Head of caudate nucleus (tissue), 42 donors: ENCODE measurements at regions not wholly inside any gene's neighbourhood (a gene's known extent, or its start where the extent isn't known, plus 50 kb on each side); places are given as distances from the start of the nearest gene placed in this dataset.
A peak's percentile ranks its signal among the peaks of the same experiment; 100 is the strongest.

Experiments
- DNase-seq, 42 donors: peaks; one replicate each; pipeline versions ENCODE4 v3.0.0 to v3.0.0-alpha.2; 2020 to 2021; ENCODE audit warnings: mixed read lengths in 7 of 42
- intact Hi-C: fragments of 100-400 bp; cut with DNase I; formaldehyde crosslinking; loops from one replicate; pipeline ENCODE4 v1.15.0; 2022

DNA sequence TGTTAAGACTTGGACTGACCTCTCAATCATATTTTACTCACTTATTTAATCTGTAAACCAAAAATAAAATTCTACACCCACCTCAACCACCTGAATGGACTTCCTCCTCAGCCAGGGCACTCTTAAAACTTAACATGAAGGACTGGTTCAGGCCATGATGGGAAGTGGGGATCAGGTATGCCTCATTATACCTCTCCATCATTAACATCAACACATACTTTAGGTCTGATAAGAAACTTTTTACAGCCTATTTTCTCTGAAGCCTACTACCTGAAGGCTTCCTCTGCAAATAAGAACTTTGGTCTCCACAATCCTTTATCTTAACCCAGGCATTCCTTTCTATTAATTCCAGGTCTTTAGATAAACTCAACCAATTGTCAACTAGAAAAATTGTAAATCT is 390.0 kb downstream of the AASDHPPT start:
- no peak for DNase-seq
- intact Hi-C loops: no loop called here

DNA sequence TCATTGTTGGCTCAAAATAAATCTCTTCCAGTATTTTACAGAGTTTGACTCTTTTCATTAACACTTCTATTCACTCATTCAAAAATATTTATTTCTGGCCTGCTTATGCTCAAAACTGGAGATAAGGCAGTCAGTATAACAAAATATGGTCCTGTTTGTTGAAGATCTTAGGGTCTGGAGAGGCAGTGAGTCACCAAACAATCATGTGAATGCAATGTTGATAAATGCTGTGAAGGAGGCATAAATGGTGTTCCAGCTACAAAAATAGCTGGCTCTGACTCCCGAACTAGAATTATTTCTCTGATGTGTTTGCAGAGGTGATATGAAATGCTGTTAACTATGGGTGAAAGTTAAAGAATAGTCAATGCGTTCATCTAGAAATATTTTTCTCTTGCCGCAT is 390.6 kb downstream of the AASDHPPT start:
- DNase-seq: no peak
- intact Hi-C loops: no loop called here

DNA sequence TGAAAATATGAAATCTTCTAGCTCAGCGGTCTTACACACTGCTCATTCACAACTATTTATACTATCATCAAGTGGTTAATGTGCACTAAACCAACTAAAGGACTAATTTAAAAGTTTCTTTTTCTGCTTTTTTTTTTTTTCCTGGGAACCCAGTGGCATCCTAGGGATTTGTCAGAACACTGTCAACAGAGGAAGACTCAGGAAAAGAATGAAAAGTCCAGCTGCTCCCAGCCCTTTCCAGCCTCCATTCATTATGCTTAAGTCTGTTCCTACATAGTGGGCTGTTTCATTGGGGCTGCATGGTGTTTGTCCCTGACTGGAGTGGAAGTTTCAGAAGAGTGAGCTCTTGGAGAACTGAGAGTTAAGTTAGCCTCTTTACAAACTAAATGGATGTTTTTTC is 391.1 kb downstream of the AASDHPPT start:
- no peak for DNase-seq
- intact Hi-C loops: no loop called here

DNA sequence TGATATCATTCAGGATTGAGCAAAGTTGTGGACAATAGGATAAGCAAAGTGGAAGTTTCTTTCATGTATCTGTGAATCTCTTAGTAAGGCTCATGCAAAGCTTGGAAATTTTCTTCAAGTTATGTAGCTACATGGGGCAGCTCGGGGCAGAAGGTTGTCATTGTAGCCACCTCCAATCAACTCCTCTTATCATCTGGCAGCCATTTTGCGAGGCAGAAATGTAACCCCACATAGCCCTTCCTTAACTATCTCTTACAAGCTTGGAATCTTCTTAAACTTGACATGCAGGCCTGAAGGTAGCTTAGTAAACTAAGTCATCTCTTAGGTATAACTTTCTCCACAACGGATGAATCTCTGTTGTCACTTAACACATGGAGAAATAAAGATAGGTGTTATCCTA is 392.8 kb downstream of the AASDHPPT start:
- no peak for DNase-seq
- intact Hi-C loops: no loop called here

DNA sequence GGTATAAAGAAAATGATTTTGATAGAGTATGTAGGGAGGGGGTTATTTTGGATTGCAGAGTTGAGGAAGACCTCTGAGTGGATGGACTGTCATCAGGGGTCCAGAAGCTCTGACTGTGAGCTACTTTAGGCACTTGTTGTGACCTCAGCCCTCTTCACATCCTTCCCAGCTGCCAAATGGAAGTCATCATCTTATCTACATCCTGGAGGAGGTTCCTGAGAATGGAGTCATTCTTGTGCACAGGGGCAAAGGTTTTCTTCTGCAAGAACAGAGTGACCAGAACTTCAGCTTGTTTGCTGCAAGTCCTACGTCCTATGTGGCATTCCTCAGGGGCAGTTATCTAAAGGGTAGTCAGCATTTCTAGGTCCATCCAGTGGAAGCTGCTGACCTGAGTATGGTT is 393.8 kb downstream of the AASDHPPT start:
- intact Hi-C loops: no loop called here
- DNase-seq: no peak

DNA sequence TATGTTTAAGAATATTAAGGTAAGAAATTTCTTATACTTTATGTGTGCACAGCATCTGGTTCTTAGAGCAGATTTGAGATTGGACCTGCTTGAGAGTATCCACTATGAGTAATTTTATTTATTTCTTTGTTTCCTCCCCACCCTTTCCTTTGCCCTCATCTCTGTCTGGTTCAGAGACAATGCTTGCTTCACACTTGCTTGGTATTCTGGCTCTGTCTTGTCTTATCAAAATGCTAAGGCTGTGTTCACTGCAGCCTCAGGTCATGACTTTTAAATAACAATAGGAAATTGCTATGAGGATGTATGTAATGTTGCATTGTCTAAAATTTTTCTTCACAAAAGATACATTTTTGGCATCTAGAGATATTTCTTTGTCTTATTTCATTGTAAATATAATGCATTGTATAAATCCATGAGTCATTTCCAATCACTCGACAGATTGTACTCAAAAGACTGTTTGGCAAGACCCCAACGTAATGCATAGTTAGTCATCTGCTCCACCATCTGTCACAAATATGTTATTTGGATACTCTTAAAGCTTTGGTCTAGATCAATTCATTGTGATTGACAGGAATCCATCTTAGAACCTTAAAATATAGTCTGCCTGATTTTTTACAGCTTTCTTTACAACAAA is 395.7 kb downstream of the AASDHPPT start:
- no peak for DNase-seq
- intact Hi-C loops: no loop called here

DNA sequence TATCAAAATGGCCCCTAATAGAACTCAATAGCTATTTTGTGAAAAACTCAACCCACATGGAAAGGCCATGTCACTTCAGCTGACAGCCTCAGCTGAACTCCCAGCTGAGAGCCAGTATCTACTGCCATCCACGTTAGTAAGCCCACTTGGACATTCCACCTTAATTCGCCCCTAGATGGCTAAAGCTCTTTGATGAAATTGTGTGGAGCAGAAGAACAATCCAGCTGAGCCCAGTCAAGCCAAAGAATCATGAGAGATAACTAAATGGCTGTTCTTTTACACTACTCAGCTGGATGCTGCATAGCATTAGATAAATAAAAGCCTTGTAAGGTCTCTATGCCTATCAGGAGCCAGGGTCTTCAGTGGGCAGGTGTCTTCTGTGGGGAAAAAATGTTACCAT is 396.8 kb downstream of the AASDHPPT start:
- intact Hi-C loops: no loop called here
- no peak for DNase-seq

DNA sequence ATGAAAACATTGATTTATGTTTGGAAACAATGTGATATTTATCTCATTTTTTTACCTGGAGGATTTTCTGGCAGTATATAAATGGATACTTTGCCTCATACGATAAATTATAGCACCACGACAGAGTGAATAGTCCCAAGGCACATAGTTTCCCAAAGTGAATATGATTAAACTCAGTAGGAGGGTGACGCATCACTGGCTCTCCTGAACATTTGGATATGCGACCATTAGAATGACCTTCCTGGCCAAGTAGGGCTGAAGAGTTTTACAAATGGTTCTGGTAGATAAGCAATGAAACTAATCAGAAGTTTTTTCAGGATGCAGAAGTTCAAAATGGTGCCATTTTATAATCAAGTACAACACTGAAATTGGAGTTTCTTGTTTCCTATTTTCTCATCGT is 397.7 kb downstream of the AASDHPPT start:
- no peak for DNase-seq
- intact Hi-C loops: no loop called here

DNA sequence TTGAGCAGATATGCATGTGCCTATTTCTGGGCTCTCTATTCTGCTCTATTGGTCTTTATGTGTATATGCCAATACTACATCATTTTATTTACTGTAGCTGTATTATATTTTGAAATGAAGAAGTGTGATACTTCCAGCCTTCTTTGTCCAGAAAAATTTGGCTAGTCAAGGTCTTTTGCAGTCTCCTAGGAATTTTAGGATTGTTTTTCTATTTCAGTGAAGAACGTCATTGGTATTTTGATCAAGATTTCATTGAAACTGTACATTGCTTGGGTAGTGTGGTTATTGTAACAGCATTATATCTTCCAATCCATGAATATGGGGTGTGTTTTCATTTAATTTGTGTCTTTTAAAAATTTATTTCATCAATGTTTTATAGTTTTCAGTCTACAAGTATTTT is 400.3 kb downstream of the AASDHPPT start:
- no peak for DNase-seq
- intact Hi-C loops: no loop called here

DNA sequence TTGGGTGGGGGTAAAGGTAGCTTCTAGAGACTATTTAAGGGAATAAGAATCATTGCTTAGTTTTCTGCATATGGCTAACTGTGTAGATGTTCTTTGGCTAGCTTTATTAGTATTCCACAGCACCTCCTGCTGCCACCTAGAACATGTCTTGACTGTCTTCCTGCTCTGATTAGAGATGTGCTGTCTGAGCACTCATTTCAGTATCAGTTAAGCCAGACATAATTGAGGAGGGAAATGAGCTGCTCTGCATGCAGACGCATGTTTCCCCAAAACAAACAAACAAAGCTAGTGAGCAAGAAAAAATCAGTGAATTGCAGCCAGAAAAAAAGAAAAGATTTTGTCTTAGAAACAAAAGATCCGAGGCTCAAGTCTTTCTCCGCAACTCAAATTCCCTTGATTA is 402.2 kb downstream of the AASDHPPT start:
- intact Hi-C loops: no loop called here
- DNase-seq: no peak

DNA sequence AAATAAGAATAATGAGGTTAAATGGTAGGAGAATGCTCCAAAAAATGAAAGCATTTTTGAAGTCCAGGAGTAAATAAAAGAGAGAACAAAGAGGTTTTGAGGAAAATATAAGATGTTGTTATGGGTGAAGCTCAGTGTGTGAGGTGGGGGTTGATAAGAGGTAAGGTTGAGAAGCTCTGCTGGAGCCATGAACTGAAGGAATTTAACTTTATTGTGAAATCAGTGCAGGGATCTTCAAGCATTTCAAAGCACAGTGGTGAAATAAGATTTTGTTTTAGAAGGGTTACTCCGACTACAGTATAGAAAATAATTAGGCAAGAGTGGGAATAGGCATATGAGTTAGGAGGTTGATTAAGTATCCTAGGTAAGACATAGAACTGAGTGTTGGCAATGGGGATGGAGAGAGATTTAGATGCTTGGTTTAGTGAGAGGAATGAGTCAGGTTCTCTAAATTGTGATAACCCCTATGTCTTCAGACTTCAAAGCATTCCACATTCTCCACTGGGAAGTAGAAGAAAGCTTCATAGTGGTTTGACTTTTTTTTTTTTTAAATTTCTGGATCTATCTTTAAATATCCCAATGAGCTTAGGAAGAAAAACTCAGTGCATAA is 403.2 kb downstream of the AASDHPPT start:
- DNase-seq: no peak
- intact Hi-C loops: no loop called here

DNA sequence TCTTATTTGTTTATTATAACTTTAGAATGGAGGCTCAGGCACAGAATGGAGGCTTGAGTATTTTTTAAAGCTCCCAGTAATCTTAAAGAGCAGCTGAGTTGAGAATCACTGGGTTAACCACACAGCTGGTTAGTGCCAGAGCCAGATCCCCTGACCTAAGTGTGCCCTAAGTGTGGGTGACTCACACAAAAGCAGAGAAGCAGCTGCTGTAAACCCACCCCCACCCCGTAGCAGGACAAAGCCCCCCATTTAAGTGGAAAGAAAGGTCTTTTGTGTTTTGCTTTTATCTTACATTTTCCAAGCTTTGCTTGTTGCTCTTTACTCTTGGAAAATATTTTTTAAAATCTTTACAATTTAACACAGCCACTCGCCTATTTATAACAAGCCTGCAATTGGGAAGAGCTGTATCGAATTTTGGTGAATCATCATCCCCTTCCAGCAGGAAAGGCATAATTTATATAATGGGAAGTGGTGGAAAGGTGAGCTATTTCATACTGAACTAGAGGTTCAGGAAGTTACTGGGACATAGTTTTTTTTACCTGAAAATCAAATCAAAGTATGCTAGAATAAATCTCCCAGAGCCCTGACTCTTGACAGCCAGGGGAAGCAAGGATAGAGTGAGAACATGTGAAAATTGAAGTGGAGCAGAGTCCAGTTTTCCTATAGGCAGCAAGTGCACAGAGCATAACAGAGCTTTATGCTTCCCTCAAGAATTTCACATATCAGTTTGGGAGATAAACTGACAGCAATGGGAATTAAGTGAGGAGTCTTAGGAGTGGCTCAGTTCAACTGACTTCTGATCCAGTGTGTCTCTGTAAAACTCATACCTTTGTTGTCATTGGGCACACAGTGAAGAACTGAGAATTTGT is 405.7 kb downstream of the AASDHPPT start:
- DNase-seq: peak in 41 of 42 donors; percentile 3 to 81 (median 52)
- intact Hi-C loops: no loop called here

DNA sequence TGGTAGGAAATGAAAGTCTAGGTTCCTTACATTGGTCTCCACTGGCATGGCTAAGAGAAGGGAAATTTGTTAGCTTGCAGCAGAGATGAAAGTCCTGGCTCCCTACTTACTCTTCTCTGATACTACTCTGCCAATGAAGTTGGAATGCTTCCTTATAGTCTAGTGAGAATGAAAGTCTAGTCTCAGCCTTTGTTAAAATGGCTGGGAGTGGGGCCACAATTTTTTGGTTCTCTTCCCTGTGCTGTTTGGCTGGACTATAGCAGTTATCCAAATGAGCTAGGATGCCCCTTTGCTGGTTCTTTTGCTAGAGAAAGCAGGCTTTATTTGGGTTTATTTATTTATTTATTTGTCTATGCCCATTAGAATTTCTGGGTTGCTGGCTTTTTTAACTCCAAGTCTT is 414.3 kb downstream of the AASDHPPT start:
- intact Hi-C loops: no loop called here
- peak in 13 of 42 donors; percentile 2 to 43 (median 25) for DNase-seq

DNA sequence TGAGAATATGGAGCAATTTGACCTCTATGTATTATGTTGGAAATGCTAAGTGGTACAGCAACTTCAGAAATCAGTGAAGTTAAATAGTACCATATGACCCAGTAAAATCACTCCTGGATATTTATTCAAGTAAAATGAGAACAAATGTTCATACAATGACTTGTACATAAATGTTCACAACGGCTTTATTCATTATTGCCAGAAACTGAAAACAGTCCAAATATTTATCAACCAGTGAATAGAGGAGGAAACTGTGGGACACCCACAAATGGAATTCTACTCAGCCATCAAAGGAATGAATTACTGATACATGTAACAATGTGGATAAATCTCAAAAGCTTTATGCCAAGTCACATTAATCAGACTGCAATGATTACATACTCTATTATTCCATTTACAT is 416.3 kb downstream of the AASDHPPT start:
- intact Hi-C loops: no loop called here
- DNase-seq: no peak

DNA sequence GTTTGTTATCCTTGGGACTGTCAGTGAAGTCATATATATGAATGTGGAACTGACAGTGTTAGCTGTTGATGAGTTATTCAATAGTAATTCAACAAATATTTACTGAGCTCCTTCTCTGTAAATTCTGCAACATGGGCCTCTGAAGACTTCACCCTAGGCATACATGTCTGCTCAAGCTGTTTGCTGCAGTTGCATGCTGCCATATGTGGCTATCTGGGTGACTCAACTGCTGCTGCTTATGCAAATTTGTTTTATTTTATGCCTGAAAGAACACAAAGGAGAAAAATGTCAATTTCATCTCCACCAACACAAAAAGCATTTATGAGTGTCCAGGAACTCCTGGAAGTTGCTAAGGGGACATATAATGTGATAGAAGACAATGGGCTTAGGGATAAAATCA is 417.6 kb downstream of the AASDHPPT start:
- intact Hi-C loops: no loop called here
- no peak for DNase-seq

DNA sequence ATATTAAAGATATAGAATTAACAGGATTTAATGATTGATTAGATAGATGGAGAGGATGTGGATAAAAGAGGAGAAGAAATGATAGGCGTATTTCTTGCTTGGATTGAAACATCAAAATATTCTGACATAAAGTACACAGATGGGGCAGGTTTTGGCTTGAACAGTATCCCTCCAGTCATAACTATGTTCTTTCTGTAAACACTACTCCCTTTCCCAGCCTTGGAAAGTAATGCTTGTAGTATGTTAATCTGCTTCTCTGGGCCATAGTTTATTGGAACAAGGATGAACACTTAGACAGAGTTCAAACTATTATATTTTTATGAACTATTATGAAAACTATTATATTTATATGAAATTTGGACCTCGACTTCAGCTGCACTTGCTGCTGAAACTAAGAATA is 419.2 kb downstream of the AASDHPPT start:
- intact Hi-C loops: no loop called here
- DNase-seq: no peak

DNA sequence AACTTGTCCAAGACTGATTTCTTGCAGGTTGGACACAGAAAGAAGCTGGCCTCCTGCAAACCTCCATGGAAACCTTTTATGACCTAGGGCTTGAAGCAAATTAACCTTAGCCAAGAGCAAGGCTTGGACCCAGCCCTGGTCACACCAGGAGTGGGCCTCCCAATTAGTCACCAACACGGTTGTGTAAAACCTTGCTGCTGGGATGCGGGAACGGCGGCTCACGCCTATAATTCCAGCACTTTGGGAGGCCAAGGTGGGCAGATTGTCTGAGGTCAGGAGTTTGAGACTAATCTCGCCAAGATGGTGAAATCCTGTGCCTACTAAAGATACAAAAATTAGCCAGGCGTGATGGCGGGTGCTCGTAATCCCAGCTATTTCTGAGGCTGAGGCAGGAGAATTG is 419.9 kb downstream of the AASDHPPT start:
- DNase-seq: no peak
- intact Hi-C loops: no loop called here

DNA sequence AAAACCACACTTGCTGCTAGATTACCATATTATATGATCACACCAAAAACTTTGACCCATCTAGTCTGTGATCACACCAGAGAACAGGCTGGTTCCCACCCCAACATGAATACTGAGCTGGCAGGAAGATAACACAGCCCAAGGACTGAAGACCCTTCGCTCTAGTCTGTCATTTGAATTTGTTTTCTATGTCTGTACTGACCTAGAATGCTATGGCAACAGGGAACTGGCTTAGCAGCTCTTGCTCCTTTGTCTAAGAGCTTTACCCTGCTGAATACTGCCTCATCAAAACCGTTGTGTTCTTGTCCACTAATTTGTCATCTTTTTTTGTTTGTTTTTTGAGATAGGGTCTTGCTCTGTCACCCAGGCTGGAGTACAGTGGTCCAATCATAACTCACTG is 420.4 kb downstream of the AASDHPPT start:
- intact Hi-C loops: no loop called here
- no peak for DNase-seq

DNA sequence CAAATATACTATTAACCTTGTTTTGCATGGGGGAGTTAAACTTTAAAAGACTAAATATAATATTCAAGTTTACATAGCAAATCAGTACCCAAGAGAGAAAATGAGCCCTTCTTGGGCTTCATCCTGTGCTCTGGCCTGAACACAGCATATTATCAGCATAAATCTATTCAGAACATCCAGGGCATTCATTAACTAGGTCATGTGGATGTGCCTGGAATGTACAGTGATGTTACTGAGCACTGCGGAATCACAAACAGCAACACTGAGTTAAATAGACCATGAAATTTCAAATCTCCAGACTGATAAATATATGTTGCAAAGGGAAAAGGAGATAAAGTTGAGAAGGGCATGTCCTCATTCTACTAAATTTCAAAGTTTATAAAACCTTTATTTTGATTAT is 426.4 kb downstream of the AASDHPPT start:
- intact Hi-C loops: no loop called here
- DNase-seq: no peak

DNA sequence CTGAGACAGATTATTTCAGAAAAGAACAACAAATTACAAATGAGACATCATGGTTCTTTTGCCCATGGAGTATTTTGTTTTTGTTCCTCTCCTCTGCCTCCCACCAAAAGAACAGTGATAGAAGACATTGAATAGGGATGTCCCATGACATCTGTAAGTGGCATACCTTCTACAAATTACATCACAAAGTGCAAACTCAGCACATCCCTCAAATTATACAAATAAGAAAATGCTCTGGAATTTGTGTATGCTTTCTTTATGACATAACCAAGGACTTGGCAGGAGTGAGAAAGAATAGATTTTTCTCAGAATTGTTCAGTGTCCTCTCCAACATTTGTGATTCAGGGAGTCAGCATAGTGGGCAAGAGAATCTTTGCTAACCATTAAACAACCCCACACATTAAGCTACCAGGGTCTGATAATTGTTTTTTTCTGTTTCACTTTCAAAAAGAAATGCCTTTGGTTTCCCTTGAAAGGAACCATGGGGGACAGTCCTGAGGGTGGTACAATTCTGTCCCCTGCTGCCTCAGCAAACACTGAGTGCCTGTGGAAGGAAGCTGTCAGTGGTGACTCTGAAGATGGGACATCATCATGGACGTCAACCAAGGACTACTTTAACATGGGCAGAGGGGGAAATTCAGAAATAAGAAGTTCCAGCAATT is 430.3 kb downstream of the AASDHPPT start:
- intact Hi-C loops: no loop called here
- DNase-seq: no peak
